HG02981 (cell line): ENCODE measurements at regions not wholly inside any gene's neighbourhood (a gene's known extent, or its start where the extent isn't known, plus 50 kb on each side); places are given as distances from the start of the nearest gene placed in this dataset.

ENCODE experiments used
- ATAC-seq: cut with Tn5 transposase; IDR thresholded peaks from one replicate; pipeline ENCODE4 v1.9.1; 2021; ENCODE audit warnings: mild to moderate bottlenecking, moderate library complexity; ENCODE audit not compliant: unreplicated experiment

DNA sequence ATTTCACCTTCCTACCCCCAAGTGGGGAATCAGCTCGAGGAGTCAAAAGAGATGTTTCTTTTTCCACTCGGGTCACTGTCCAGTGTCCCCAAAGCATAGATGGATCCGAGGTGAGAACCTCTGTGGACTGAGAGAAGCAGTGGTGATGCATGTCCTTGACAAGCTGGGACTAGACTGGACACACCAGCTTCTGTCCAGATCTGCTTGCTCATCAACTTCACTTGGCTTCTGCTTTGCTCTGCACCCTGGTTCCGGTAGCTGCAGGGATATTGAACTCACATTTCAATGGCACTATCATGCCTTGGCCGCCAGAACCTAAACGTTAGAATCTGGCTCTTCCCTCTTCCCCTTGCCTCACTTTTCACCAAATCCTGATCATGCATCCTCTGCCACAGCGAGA, 50.3 kb upstream of the CXCL12 start:
- ATAC-seq, result no peak

DNA sequence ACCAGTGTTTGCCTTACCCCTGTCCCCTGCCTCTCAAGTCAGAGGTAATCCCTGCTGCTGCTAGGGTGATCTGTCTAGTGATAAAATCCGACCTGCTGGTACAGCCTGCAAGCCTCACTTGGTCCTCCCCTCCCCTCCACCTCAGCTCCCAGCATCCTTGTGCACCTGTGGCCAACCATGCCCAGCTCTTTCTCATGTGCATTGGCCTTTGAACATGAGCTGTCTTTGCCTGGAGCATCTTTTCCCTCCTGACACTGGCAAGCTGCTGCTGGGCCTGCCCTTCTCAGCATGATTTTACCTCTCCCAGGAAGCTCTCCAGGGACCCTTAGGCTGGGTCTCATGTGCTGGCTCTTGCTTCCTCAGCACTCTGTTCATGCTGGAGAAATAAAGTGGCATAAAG, 51.3 kb upstream of the CXCL12 start:
- no peak for ATAC-seq

DNA sequence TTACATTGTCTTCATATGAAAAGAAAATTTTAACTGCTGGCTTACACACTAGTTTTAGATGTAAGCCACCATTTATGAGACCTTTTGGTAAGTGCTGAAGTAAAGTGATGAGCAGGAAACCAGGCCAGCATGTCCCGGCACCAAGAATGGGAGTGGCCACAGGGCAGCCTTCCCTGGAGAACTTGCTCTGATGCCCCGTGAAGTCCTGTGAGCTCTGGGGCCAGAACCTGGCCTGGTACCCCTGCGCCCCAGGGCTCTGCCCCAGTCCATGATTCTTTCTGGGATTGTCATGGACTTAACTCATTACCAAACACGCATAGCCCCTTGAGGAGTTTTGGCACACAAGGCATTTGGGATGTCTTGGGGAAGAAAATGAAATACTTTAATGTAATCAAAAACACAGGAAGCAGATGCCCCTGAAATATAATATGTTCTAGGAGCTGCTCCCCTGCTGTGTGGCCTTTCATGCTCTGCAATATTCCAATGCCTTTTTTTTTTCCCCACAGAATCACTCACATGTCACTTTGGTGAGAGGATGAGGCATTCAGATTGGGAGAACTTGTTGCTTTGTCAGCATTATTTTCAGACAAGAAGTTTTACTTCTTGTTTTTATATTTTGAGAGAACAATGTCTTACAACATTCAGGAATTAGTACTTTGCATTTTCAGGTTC, 53.1 kb upstream of the CXCL12 start:
- no peak for ATAC-seq

DNA sequence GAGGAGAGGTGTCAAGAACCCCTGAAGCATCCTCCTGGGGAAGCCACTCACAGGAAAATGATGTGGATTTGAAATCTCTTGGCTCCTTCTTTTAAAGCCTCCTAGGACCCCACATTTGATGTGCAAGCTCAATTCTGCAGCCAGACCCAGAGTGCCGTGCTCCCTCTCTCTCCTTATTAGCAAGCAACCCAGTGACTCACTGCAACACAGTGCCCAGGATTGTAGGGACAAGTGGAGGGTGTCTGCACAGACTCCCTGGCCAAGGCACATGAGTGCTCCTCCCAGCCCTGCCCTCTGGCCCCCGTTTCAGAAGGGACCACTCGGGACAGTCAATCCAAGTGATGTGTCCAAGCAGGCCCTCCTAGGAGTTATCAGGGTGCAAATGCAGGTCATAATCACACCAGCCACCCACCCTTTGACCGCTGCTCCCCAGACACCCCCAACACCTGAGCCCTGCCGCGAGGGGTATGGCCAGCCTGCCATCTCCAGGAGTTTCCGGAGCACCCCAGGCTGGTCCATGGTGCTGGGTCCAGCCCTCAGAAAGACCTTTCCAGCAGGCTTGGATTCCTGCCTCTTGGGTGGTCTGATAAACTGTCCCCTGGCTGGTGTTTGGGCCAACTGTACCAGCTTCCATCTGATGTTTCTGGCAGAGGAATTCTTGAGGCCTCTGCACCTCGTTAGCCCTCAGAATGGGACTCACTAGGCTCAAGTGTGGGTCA, 54.5 kb upstream of the CXCL12 start:
- ATAC-seq, result no peak

DNA sequence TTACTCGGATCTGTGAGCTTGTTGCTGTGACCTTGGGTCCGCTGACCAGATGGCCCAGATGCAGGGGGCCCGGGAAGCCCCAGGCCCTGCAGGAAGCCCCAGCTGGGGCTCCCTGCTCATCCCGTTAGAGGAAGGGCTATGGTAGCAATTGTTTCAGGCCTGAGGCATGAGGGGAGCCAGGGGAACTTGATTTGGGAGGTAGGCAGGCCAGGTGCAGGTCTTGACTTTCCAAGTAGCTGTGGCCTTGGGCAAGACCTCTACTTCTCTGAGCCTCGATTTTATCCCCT, 55.0 kb upstream of the CXCL12 start:
- no peak for ATAC-seq

DNA sequence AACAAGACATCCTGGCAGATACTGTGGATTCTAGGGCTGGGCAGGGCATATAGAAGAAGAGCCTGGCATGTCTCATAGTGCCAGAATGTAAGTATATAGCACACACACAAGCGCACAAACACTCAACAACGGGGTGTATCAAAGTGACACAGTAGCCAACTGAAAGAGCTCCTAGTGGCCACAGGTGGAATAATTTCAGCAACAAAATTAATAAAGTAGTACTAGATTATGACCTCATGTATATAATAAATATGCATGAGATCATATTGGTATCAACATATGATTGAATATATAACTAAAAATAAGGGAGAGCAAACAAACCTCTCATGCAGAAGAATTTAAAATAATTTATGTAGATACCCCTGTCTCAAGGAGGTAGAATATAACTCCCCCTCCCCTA, 72.4 kb upstream of the CXCL12 start:
- ATAC-seq, result no peak

DNA sequence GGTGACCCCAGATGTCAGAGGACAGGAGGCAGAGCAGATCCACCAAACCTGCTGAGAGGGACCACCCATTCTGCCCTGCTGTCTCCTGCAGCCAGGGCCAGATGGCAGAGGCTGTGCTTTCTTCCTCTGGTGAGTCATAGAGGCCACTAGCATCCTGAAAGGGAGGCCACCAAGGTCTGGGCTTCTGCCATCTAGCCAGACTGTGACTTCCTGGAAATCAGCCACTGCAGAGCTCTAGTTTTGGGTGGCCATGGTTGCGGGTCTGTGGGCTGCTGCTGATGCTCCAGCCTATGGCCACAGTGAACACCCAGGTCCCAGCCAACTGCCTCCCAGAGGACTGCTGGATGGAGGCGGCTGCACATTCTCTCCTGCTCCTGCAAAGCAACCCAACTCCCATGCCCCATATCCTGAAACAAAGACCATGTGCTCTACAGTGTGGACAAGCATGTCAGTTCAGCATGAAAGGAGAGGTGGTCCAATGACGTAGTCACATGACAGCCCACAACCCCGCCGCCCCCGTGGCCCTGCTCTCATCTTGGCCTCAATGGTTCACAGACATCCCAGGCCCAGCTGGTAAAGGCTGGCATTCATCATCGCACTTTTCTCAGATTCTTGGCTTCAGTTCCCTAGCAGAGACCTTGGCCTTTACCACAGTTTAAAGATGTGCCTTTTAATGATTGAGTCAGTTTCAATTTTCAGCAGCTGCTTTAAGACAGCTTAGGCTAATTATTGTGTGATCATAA, 73.9 kb upstream of the CXCL12 start:
- no peak for ATAC-seq

DNA sequence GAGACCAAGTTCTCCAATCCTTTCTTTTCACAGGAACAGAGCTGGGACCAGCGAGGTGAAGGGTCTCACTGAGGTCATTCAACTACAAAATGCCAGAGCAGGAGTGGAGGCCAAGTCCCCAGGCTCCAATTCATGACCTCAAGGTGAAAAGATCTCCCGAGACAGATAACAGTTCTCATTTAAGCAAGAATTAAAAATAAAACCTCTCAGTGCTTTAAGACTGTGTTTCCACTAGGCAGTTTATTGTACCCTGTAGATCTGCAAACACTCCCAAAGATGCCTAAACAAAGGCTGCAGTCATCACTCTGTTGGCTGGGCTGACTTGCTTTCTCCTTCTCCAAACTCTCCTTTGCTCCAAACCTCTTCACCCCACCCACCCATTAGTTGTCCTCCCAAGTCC, 74.8 kb upstream of the CXCL12 start:
- ATAC-seq, result no peak

DNA sequence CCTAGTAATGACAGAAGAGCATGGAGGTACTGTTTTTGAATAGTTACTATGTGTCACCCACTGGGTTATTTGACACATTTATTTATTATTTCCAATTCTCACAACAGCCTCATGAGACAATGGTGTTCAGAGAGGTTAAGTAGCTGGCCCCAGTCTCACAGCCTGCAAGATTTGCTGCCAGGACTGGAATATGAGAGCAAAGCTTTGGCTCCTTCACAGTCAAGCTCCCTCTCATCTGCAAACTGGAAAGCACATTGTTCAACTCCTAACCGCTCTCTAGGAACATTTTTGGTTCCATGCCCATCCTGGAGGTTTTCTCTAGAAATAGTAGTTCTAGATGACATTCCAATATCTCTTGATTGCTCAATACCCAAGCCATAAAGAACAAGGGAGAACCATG, 75.5 kb upstream of the CXCL12 start:
- no peak for ATAC-seq

DNA sequence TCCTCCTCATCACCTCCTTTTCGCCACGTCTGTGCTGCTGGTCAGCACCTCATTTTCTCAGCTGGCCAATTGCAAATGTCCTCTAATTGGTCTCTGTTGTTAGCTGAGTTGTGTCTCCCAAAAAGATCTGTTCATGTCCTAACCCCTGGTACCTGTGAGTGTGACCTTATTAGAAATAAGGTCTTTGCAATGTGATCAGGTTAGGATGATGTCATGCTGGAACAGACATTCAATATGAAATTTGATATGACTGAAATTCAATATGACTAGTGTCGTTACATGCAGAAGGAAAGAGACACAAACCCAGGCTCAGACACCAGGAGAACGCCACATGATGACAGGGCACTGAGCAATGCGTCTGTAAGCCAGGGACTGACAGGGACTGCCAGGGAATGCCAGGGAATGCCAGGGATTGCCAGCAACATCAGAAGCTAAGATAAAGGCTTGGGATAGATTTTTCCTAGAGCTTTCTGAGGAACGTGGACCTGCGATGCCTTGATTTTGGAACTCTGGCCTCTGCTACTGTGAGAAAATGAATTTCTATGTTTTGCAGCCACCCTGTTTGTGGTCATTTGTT, 77.5 kb upstream of the CXCL12 start:
- no peak for ATAC-seq

DNA sequence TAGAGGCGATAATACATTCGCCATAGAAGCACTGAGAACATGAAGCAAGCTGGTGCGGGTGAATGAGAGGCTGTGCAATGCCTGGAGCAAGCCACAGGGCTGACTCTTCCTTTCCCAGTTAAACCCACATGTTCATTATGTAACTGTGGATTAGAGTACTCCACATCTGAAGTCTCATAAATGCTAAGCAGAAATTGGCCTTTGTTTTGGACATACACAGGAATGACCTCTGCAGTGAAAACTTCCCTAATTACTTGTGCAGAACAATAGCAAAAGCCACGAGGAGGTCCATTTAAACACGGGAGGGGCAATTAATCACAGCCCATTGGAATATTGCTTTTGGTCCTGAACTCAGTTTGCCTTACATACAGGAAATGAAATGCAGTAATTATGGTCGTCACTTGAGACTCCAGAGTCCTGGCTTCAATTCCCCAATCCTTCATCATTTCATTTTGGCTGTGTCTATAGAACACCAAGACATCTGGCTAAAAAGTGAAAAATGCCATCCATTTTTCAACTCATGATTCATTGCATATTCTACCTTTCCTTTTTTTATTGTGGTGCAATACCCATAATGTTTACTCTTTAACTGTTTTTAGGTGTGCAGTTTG, 78.7 kb upstream of the CXCL12 start:
- ATAC-seq, result no peak

DNA sequence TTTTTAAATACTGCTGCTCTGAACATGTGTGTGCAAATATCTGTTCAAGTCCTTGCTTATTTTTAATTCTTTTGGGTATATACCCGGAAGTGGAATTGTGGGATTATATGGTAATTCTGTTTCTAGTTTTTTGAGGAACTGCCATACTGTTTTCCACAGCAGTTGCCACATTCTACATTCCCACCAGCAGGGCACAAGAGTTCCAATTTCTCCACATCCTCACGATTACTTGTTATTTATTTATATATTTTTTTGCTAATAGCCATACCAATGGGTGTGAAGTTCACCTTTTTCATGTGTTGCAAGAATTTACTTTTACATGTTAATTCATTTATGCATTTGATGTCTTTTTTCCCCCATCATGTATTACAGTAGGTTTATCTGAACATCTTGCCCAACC, 79.6 kb upstream of the CXCL12 start:
- ATAC-seq, result no peak

DNA sequence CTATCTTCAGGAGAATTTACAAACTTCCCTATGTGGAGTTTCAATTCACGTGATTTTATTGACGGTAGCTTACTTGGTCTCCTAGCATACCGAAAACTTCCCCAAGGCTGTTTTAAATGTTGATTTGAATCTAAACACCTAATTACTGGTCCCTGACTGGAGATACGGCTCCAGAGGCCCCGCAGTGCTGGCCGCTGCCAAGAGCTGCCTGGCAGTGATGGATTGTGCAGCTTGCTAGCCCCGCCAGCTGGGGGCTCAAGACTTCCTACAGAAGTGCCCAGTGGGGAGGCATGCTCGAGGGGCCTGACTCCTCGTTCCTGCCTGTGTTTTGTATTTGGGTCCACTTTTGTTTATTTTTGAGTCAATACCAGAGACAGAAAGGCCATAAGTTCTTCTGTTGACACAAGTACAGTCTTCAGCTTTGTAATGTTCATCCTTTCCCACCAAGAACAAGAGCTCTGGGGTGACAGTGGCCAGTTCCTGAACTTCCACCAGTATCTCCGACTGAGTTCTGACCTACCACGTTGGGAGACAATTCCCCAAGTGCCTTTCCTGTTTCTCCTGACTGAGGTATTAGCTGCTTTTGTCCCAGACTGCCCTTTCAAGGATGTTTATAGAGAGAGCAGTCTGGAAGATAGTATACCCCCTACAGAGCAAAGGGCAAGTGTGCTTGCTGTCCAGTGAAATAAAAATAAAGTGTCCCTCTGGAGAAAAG, 80.7 kb upstream of the CXCL12 start:
- no peak for ATAC-seq

DNA sequence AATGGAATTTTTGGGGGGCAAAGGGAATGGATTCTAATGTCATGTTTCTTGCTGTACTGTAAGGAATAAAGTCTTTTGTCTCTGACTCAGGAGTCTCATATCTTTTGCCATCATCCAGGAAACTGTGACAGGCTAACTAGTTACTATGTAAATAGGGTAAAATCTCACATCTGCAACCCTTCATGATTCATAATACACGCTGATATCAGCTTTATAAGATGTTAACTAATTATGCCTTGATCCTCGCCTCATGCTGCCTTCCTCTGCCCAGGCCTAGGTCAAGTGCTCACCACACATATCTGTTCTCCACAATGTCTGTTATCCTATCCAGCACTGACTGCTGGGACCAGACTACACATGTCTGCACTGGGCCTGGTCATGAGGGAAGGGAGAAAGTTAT, 81.3 kb upstream of the CXCL12 start:
- ATAC-seq, result no peak

DNA sequence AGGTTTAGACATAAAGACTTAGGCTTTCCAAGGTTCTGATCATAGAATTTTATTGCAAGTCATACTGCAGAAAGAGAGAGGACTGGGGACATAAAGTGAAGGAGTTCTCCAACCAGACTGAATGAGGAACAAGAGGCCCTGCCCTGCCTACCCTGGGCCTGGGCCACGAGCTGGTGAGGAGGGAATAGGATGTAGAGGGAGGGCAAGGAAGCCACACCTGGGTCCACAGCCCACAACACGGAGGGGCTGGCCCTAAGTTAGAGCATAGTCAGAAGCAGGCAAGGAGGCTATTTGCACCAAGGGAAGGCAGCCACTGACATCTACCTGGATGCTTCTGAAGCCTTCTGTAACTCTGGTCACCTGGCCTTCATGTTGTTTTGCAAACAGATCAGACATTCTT, 82.2 kb upstream of the CXCL12 start:
- no peak for ATAC-seq

DNA sequence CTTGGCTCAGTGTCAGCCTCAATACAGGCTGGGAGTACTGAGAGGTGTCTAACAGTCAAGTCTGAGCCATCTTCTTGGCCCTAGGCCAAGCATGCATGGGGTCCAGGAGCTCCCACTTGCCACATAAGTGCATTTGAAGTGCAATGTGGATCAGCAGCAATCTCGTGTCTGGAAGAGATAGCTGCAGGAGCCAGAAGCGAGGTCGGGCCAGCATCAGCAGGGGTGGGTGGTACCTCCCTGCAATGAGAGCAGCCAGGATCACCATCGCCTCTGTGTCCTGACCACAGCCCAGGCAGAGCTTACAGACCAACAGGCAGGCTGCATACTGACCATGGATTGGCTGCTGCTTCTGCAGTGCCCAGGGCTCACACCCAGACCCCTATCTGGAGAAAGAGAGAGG, 83.0 kb upstream of the CXCL12 start:
- ATAC-seq, result no peak

DNA sequence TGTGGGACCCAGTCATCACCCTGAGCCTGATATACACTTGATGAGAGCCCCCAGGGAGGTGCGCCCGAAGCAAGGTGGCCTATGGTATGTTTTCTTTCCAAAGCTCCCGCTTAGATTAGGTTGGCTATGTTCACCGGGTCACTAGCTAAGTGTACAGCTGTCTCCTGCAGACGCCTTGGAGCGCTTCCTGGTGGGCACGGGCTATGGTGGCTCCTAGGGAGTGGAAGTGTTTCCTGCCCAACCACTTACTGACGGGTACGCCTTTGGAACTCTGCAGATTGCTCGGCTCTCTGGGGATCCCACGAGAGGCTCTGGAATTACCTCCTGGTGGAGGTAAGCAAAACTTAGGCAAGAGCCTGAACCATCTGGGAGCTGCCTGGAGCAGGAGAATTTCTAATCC, 83.6 kb upstream of the CXCL12 start:
- ATAC-seq, result no peak

DNA sequence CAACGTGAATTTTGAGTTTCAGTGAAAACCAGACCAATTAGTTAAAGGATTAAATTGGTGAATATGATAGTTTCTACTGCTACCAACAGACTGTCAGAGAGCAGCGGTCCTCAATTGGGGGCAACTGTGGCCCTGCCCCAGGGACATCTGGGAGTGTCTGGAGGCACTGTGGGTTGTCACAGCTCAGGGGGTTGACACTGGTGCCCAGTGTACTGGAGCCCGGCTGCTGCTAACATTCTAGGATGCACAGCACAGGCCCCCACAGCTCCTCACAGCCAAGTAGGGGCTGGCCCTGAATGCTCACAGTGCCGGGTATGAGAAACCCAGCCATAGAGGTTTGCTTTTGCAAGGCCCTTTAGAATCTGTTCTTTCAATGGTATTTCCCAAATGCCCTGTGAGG, 84.1 kb upstream of the CXCL12 start:
- no peak for ATAC-seq

DNA sequence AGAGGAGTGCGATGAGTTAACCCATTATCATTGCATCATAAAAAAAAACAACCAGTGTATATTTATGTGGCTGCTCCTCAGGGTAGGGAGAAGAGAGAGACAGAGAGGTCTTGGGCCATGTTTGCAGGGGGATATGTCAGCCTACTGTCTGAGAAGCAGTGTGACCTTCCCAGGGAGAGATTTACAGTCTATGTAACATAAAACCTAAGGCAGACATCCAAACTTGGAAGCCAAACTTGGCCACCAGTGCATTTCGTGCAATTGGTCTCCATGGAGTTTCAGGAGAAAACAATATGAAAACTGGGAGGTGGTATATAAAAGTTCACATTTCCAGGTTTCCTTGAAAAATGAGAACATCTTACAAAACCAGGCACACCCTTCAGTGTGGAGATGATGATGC, 85.9 kb upstream of the CXCL12 start:
- ATAC-seq, result no peak

DNA sequence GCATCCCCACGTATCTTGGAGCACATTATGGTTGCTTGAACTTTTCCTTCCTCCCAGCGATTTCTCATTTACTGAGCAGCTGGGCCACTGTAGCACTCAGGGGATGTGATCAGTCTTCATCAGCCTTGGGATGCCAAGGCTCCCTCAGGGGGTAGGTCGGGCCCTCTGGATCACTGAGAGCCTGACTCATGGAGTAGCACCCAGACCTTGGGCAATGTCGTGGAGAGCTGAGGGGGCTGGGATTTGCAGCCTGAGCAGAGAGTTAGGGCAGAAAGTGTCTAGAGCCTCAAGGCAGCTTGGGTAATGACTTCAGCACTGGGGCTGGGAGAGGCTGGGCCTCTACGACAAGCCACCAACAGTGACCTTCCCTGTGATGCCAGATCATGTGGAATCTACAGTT, 86.5 kb upstream of the CXCL12 start:
- ATAC-seq, result no peak

DNA sequence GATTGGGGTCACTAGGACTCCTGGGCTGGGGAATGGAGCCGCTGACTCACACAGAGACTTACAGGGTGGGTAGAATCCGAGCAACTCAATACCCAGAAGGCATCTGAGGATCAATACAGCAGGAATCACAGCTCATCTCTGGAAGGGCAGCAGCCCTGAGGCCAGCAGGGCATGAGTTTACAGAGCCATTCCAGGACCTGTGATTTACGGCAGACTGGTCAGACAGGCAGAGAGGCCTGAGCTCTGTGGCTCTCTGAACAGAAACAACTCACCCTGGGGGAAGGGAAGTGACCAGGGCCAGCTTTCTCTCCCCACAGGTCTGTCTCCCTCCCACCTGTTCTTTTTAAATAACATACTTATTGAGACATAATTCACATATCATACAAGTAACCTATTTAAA, 88.2 kb upstream of the CXCL12 start:
- no peak for ATAC-seq
